B cell (primary cell): ENCODE measurements at regions not wholly inside any gene's neighbourhood (a gene's known extent, or its start where the extent isn't known, plus 50 kb on each side); places are given as distances from the start of the nearest gene placed in this dataset.

ENCODE experiments used
- ATAC-seq: fragments of 200-7000 bp; cut with Tn5 transposase; one replicate; pipeline ENCODE4 v1.10.0; 2021; ENCODE audit warnings: low read depth, mild to moderate bottlenecking, moderate number of reproducible peaks, moderate library complexity
- CTCF ChIA-PET: fragments of 350-600 bp; sonication (Branson Sonifier 250); formaldehyde crosslinking; loops from one replicate; lab custom pipeline; 2021; ENCODE audit warnings: antibody characterized with exemption, inconsistent platforms; lab: Charles Lee
- POLR2A ChIA-PET: fragments of 350-600 bp; sonication (Branson Sonifier 250); formaldehyde crosslinking; loops from one replicate; lab custom pipeline; 2021; ENCODE audit warnings: antibody characterized with exemption; lab: Charles Lee
- DNase-seq: peaks from one replicate; pipeline ENCODE4 v3.0.0; 2013
- H2AFZ ChIP-seq: 2 replicates; pipeline ENCODE4 v1.6.1; 2012; ENCODE audit warnings: mild to moderate bottlenecking, low read depth, low read length; ENCODE audit not compliant: insufficient read depth, poor library complexity, severe bottlenecking
- H3K27ac ChIP-seq, 2 donors: 1 replicate in 1 of 2; 2 replicates in 1 of 2; pipeline ENCODE4 v1.5.1; 2012 to 2013; ENCODE audit warnings: low read length in 2 of 2, mild to moderate bottlenecking in 2 of 2, moderate library complexity in 1 of 2
- H3K27me3 ChIP-seq, 4 experiments: fragments of 200-600 bp in 1 of 4; sonication (generic) in 1 of 4; replicated peaks in 1 of 4; 1 replicate in 2 of 4; 2 replicates in 2 of 4; pipeline versions ENCODE4 v1.6.1 to v1.7.0; 2013 to 2016; ENCODE audit warnings: low read length in 3 of 4, mild to moderate bottlenecking in 2 of 4, mixed read lengths in 1 of 4, moderate library complexity in 1 of 4; ENCODE audit not compliant: insufficient read depth in 4 of 4, control insufficient read depth in 3 of 4; ENCODE audit errors: control extremely low read depth in 1 of 4
- H3K36me3 ChIP-seq, 2 experiments: replicated peaks in 1 of 2; 1 replicate in 1 of 2; 2 replicates in 1 of 2; pipeline versions ENCODE4 v1.6.1 to v1.7.1; 2013; ENCODE audit warnings: low read length in 1 of 2; ENCODE audit not compliant: insufficient read depth in 2 of 2, control insufficient read depth in 1 of 2; ENCODE audit errors: control extremely low read depth in 1 of 2, extremely low read depth in 1 of 2
- H3K4me1 ChIP-seq, 2 donors: fragments of 200-600 bp in 1 of 2; sonication (generic) in 1 of 2; 1 replicate in 1 of 2; 2 replicates in 1 of 2; pipeline versions ENCODE4 v1.5.1 to v1.6.1; 2013 to 2017; ENCODE audit warnings: low read length in 2 of 2; ENCODE audit not compliant: control insufficient read depth in 2 of 2, insufficient read depth in 2 of 2
- H3K4me2 ChIP-seq: replicated peaks from 2 replicates; pipeline ENCODE3; 2012; ENCODE audit warnings: mild to moderate bottlenecking, low read depth, low read length; ENCODE audit not compliant: poor library complexity, severe bottlenecking
- H3K4me3 ChIP-seq, 5 experiments: fragments of 200-600 bp in 1 of 5; sonication (generic) in 1 of 5; 1 replicate in 3 of 5; 2 replicates in 2 of 5; pipeline versions ENCODE4 v1.5.1 to v1.7.0; 2011 to 2016; ENCODE audit warnings: low read length in 4 of 5, mild to moderate bottlenecking in 4 of 5, low read depth in 2 of 5, control low read depth in 1 of 5, moderate library complexity in 1 of 5; ENCODE audit not compliant: insufficient read depth in 1 of 5; ENCODE audit errors: control extremely low read depth in 1 of 5, extremely low read depth in 1 of 5
- H3K79me2 ChIP-seq: fragments of 200-600 bp; sonication (generic); one replicate; pipeline ENCODE4 v1.6.0; 2016; ENCODE audit warnings: low read length; ENCODE audit not compliant: control insufficient read depth, insufficient read depth
- H3K9ac ChIP-seq: fragments of 200-600 bp; sonication (generic); 2 replicates; pipeline ENCODE4 v1.6.1; 2017; ENCODE audit warnings: mild to moderate bottlenecking, low read length, moderate library complexity
- H3K9me3 ChIP-seq, 3 donors: one replicate each; pipeline versions ENCODE4 v1.6.1 to v1.7.1; 2013; ENCODE audit warnings: low read length in 2 of 3; ENCODE audit not compliant: control insufficient read depth in 2 of 3, insufficient read depth in 1 of 3; ENCODE audit errors: control extremely low read depth in 1 of 3
- H4K20me1 ChIP-seq: 2 replicates; pipeline ENCODE4 v1.6.0; 2012; ENCODE audit warnings: mild to moderate bottlenecking, low read length; ENCODE audit not compliant: insufficient read depth, control insufficient read depth, poor library complexity, severe bottlenecking
- H3K27ac Mint-ChIP-seq: one replicate; pipeline ENCODE4 v1.8.0; 2021; ENCODE audit warnings: mixed read lengths
- H3K27me3 Mint-ChIP-seq: one replicate; pipeline ENCODE4 v1.8.0; 2021; ENCODE audit warnings: mixed read lengths
- H3K4me1 Mint-ChIP-seq: one replicate; pipeline ENCODE4 v1.8.0; 2021; ENCODE audit warnings: mixed read lengths
- H3K4me3 Mint-ChIP-seq: one replicate; pipeline ENCODE4 v1.8.0; 2021; ENCODE audit warnings: mixed read lengths
- H3K9me3 Mint-ChIP-seq: one replicate; pipeline ENCODE4 v1.8.0; 2022; ENCODE audit warnings: mixed read lengths; ENCODE audit not compliant: insufficient read depth
- EZH2 ChIP-seq: IDR thresholded peaks from 2 replicates; pipeline ENCODE4 v1.6.1; 2012; ENCODE audit warnings: borderline replicate concordance, low read depth, mild to moderate bottlenecking, moderate library complexity, low read length; ENCODE audit not compliant: insufficient read depth, poor library complexity, severe bottlenecking
- WGBS: methylation state at CpG from one replicate; pipeline ENCODE4 v1.1.5; 2013; ENCODE audit warnings: missing lambda C conversion rate; ENCODE audit not compliant: insufficient coverage; 5-methylcytosine and 5-hydroxymethylcytosine counted together
- intact Hi-C: fragments of 100-400 bp; cut with micrococcal nuclease; formaldehyde crosslinking; loops from one replicate; pipeline ENCODE4 v1.10.0; 2022
- TF ChIP-seq, protein P1 (sequence below): fragments of 200-600 bp; IDR thresholded peaks from one replicate; pipeline ENCODE4 v1.8.0; 2022; ENCODE audit warnings: antibody characterized with exemption, mild to moderate bottlenecking

DNA sequence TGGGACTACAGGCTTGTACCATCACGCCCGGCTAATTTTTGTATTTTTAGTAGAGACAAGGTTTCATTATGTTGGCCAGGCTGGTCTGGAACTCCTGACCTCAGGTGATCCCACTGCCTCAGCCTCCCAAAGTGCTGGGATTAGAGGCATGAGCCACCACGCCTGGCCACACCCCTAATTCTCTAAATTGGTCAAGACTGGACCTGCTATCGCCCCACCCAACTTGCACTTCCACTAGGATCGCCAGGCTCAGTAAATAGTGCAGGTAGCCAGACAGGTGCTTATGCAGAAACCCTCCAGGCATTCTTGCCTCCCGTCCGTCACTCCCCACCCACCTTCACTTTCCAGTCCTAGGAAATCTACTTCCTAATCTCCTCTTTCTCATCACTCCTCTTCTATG lies 481.4 kb upstream of the EEF2KMT start:
- CTCF ChIA-PET, result no interaction called here
- Mint-ChIP-seq H3K27me3 (no peaks in the 10 kb centered on the region), H3K9me3 (no peaks in the 10 kb centered on the region), H3K27ac (no peak overlapping the region), H3K4me1 (no peaks in the 10 kb centered on the region), H3K4me3 (no peak overlapping the region)
- Histone ChIP-seq H3K9ac (no peak overlapping the region), H3K27me3 (no peaks in the 10 kb centered on the region), H3K4me3 (no peak overlapping the region), H3K4me1 (no peaks in the 10 kb centered on the region), H3K9me3 (peaks cover 0 to 14% (median 0%) of the 10 kb centered on the region in 3 donors), H3K79me2 (no peaks in the 10 kb centered on the region), H2AFZ (no peak overlapping the region), H4K20me1 (no peaks in the 10 kb centered on the region), H3K27ac (no peak overlapping the region), H3K36me3 (no peaks in the 10 kb centered on the region), H3K4me2 (no peak overlapping the region)
- POLR2A ChIA-PET, result no interaction called here
- no peak for DNase-seq
- 83% methylated on average over 7 of the region's 7 CpGs for WGBS
- intact Hi-C loops, result no loop called here
- ATAC-seq, result no peak
- TF ChIP-seq EZH2, result no peak
- TF ChIP-seq, protein P1, sequence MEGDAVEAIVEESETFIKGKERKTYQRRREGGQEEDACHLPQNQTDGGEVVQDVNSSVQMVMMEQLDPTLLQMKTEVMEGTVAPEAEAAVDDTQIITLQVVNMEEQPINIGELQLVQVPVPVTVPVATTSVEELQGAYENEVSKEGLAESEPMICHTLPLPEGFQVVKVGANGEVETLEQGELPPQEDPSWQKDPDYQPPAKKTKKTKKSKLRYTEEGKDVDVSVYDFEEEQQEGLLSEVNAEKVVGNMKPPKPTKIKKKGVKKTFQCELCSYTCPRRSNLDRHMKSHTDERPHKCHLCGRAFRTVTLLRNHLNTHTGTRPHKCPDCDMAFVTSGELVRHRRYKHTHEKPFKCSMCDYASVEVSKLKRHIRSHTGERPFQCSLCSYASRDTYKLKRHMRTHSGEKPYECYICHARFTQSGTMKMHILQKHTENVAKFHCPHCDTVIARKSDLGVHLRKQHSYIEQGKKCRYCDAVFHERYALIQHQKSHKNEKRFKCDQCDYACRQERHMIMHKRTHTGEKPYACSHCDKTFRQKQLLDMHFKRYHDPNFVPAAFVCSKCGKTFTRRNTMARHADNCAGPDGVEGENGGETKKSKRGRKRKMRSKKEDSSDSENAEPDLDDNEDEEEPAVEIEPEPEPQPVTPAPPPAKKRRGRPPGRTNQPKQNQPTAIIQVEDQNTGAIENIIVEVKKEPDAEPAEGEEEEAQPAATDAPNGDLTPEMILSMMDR, result no peak

DNA sequence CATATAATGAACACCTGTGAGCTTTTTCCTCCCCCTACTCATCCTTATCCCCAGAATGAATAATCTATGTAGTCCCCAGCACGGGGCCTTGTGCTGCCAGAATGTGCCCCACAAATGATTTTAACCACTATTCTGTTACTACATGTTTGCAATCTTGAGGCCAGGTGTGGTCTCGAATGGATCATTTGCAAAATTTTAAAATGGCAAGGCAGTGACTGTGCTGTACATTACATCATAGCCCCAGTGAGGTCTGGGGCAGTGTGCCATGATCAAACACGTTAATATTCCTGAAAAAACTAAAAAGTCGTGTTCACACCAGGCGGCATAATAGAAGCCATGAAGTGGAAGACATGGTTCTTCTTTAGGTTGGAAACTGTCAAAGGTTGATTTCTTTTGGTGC lies 479.9 kb upstream of the EEF2KMT start:
- Histone ChIP-seq H3K27ac (no peak overlapping the region), H3K36me3 (no peaks in the 10 kb centered on the region), H4K20me1 (no peaks in the 10 kb centered on the region), H3K9ac (no peak overlapping the region), H3K4me3 (no peak overlapping the region), H3K79me2 (no peaks in the 10 kb centered on the region), H2AFZ (no peak overlapping the region), H3K9me3 (peaks cover 0 to 11% (median 0%) of the 10 kb centered on the region in 3 donors), H3K4me1 (no peaks in the 10 kb centered on the region), H3K4me2 (no peak overlapping the region), H3K27me3 (no peaks in the 10 kb centered on the region)
- Mint-ChIP-seq H3K27me3 (no peaks in the 10 kb centered on the region), H3K27ac (no peak overlapping the region), H3K4me3 (no peak overlapping the region), H3K4me1 (no peaks in the 10 kb centered on the region), H3K9me3 (no peaks in the 10 kb centered on the region)
- no peak for TF ChIP-seq EZH2
- TF ChIP-seq, protein P1, result no peak
- DNase-seq (no peak), ATAC-seq (no peak)
- POLR2A ChIA-PET, result no interaction called here
- CTCF ChIA-PET, result no interaction called here
- intact Hi-C loops, result no loop called here
- 88% methylated on average over 4 of the region's 5 CpGs for WGBS
